ENCODE measurements at regions not wholly inside any gene's neighbourhood (a gene's known extent, or its start where the extent isn't known, plus 50 kb on each side); places are given as distances from the start of the nearest gene placed in this dataset.

DNA sequence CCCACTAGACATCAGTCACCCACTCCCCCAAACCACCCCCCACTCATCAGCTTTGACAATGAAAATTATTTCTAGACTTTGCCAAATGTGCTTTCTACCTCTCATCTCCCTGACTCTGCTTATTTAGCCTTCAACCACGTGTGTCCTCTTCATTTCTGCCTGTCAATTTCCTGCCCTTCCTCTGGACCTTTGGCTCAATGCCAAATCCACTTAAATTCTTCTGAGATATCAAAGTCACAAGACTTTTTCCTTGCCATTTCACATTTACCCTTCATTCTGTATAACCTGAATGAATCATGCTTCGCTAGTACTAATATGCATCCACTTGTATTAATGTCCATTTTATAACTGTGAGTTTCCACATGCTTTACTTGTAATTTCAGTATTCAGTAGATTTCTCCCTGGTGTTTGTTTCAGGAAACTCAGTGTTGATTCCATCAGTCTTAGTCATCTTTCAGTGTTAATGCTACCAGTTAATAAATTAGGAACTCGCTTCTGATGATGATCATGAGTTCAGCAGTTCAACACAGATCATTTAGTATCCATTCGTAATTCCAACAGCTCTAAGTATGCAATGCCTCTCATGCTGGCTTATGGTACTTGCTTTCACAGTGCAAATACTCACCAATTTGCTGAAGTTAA is 128.2 kb upstream of the OSTN start:
- no TSS peak for BruUV-seq (replicated peaks)
- no peak overlapping the region for H3K27ac ChIP-seq (ENCODE audit: insufficient read depth, low read depth, low read length)
- H3K4me1 ChIP-seq (ENCODE audit: control insufficient read depth, extremely low read depth, insufficient read depth, low read length), result peaks cover 10% of the 10 kb centered on the region
- no peaks in the 10 kb centered on the region for H3K27me3 ChIP-seq (ENCODE audit: control insufficient read depth in 2 of 2, insufficient read depth in 2 of 2, low read length in 2 of 2)
- H4K20me1 ChIP-seq (replicated peaks; ENCODE audit: control insufficient read depth, extremely low read depth, insufficient read depth, low read length), result no peaks in the 10 kb centered on the region
- no peak overlapping the region for H3K9ac ChIP-seq (replicated peaks; ENCODE audit: extremely low read depth, insufficient read depth, low read length)
- DNase-seq (ENCODE audit: low read depth, low spot score), result peak; percentile 10
- TF ChIP-seq FOS (IDR thresholded peaks at IDR 0.05; ENCODE audit: borderline replicate concordance, insufficient read depth, low read length) (peak; percentile 45), JUN (IDR thresholded peaks at IDR 0.05; ENCODE audit: borderline replicate concordance, insufficient read depth, insufficient read length, low read depth) (no peak)
- ChIA-PET POLR2A (no interaction called here), CTCF (no interaction called here)
- H3K4me2 ChIP-seq (ENCODE audit: insufficient read depth, low read length), result no peak overlapping the region
- FAIRE-seq, result no peak
- no peaks in the 10 kb centered on the region for H3K79me2 ChIP-seq (ENCODE audit: control insufficient read depth, insufficient read depth, low read length)
- no peaks in the 10 kb centered on the region for H3K36me3 ChIP-seq (ENCODE audit: control insufficient read depth in 2 of 2, extremely low read depth in 1 of 2, insufficient read depth in 2 of 2, low read length in 2 of 2)
- H3K4me3 ChIP-seq (replicated peaks in 1 of 3; ENCODE audit: insufficient read depth in 1 of 3, low read depth in 1 of 3, low read length in 3 of 3), result no peak overlapping the region
- no peak overlapping the region for H2AFZ ChIP-seq (ENCODE audit: low read depth, low read length)
- H3K9me3 ChIP-seq (replicated peaks; ENCODE audit: control insufficient read depth, insufficient read depth, low read length), result no peaks in the 10 kb centered on the region
- H3K9me1 ChIP-seq (replicated peaks; ENCODE audit: control insufficient read depth, extremely low read depth, insufficient read depth, low read length), result no peaks in the 10 kb centered on the region
- dilution Hi-C loops (cut with MboI; ENCODE audit: extremely low pct_ligation_motif_present, low sequenced_read_pairs), result no loop called here
- intact Hi-C loops (cut with micrococcal nuclease), result no loop called here

DNA sequence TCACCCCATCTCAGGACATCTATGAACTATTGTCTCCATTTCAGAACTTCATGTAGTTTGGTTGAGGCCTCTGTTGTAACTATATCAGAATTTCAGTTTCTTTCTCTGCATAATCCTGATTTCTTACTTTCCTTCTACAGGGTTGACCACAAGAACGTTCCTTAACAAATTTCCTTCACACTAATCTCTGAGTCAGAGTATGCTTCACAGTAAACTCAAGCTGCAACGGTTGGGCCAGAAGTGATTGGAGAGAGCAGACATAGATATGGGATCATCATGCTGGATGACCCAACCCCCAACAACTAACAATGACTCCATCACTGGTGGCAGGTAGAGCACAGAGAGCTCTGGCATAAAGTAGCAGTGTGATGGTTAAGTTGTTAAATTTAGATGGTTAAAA is 128.8 kb upstream of the OSTN start:
- Histone ChIP-seq H4K20me1 (replicated peaks; ENCODE audit: control insufficient read depth, extremely low read depth, insufficient read depth, low read length) (no peaks in the 10 kb centered on the region), H3K9me1 (replicated peaks; ENCODE audit: control insufficient read depth, extremely low read depth, insufficient read depth, low read length) (no peaks in the 10 kb centered on the region), H3K4me1 (ENCODE audit: control insufficient read depth, extremely low read depth, insufficient read depth, low read length) (peaks cover 10% of the 10 kb centered on the region), H3K9ac (replicated peaks; ENCODE audit: extremely low read depth, insufficient read depth, low read length) (no peak overlapping the region), H3K27ac (ENCODE audit: insufficient read depth, low read depth, low read length) (no peak overlapping the region), H2AFZ (ENCODE audit: low read depth, low read length) (no peak overlapping the region), H3K9me3 (replicated peaks; ENCODE audit: control insufficient read depth, insufficient read depth, low read length) (no peaks in the 10 kb centered on the region), H3K27me3 (ENCODE audit: control insufficient read depth in 2 of 2, insufficient read depth in 2 of 2, low read length in 2 of 2) (no peaks in the 10 kb centered on the region), H3K36me3 (ENCODE audit: control insufficient read depth in 2 of 2, extremely low read depth in 1 of 2, insufficient read depth in 2 of 2, low read length in 2 of 2) (no peaks in the 10 kb centered on the region), H3K4me3 (replicated peaks in 1 of 3; ENCODE audit: insufficient read depth in 1 of 3, low read depth in 1 of 3, low read length in 3 of 3) (no peak overlapping the region), H3K79me2 (ENCODE audit: control insufficient read depth, insufficient read depth, low read length) (no peaks in the 10 kb centered on the region), H3K4me2 (ENCODE audit: insufficient read depth, low read length) (no peak overlapping the region)
- dilution Hi-C loops (cut with MboI; ENCODE audit: extremely low pct_ligation_motif_present, low sequenced_read_pairs) (no loop called here), intact Hi-C loops (cut with micrococcal nuclease) (no loop called here)
- TF ChIP-seq POLR2AphosphoS5 (IDR thresholded peaks at IDR 0.05; ENCODE audit: insufficient read depth, low read depth, low read length), result no peak
- no TSS peak for BruUV-seq (replicated peaks)
- DNase-seq (ENCODE audit: low read depth, low spot score) (no peak), FAIRE-seq (no peak)
- ChIA-PET POLR2A (no interaction called here), CTCF (interaction anchor here (0.6 kb wide), 1 partner anchor 13 kb away, joined by 3 read pairs; no protein-coding TSS in a partner anchor)

All from endothelial cell of umbilical vein (primary cell).